Fibroblast of peridontal ligament (primary cell): ENCODE measurements at regions not wholly inside any gene's neighbourhood (a gene's known extent, or its start where the extent isn't known, plus 50 kb on each side); places are given as distances from the start of the nearest gene placed in this dataset.

ENCODE experiments used
- DNase-seq: peaks from one replicate; pipeline ENCODE4 v3.0.0-alpha.2; 2010; ENCODE audit errors: extremely low read depth

DNA sequence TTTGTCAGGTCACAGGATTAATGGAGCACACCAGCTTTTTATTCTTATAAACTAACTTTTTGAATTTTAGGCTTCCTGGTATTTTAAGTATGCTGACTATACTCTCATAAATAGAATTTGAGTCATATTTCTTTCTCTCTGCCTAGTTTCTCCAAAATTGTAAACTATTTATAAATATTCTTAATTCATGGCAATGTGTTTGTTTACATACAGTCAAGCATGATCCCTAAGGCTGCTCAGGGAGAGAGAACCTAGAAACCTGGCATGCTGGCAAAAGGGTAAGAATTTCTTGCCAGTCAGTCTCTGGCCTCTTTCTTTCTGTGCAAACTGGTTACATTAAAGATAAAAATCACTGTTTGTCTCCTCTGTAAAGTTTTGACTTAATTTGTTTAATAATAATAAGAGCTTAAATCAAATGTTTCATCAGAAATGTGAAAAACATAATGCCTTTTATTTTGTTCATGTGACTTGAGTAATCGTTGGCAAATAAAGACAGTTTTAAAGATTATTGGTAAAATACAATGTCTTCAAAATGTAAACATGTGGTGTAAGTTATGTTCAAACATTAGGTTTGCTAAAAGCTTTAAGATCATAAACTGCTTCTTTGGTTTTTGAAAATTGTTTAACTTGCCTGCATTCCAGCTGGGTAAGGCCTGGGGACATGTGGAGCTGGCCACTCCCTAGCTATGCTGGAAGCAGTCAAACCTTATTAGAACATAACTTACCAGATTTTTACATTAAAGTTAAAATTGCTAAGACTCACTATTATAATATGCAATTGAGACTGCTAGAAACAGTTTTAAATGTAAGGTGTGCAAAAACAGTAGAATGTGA, 1401.7 kb downstream of the NCAM2 start:
- no peak for DNase-seq

DNA sequence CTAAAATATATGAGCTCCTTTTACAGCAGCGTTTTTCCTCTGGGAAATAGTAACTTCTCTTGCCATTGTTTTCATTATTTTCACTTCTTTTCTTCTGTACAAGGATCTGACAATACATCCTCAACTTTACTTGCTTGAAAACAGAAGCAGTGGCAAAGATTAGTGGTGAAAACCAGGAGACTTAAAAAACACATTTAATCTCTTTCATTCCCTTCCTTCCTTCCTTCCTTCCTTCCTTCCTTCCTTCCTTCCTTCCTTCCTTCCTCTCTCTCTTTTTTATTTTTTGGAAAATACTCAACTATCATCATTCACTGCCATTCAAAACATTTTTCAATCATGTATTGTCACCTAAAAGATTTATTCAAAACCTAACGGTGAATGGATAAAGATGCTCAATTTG, 1411.4 kb downstream of the NCAM2 start:
- no peak for DNase-seq

- DNase-seq: no peak
Observed at GRCh38 chr21:22416555-22416954, 1418.3 kb downstream of the NCAM2 start.

DNA sequence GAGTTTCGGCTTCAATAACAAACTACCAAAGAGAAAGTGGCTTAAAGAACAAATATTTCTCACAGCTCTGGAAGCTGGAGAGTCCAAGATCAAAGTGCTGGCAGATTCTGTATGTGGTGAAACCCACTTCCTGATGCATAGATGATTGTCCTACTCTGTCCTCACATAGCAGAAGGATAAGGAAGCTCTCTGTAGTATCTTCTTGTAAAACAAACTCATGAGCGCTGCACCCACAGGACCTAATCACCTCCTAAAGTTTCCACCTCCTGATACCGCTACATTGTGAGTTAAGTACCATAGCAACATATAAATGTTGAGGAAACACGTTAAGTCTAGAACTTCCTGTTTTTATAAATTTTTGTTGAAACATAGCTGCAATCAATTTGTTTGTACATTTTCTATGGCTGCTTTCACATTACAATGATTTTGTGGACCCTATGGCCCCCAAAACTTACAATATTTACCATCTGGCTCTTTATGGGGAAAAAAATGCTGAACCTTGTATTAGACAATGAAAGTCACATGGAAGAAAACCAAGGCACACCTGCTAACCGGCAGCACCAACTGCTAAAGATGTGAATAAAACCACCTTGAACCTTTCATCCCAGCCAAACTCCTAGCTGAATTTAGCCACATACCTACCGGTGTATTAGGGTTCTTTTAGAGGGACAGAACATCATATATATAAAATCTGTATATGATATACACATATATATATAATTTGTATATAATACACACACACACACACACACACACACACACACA, 1423.4 kb downstream of the NCAM2 start:
- DNase-seq: no peak

DNA sequence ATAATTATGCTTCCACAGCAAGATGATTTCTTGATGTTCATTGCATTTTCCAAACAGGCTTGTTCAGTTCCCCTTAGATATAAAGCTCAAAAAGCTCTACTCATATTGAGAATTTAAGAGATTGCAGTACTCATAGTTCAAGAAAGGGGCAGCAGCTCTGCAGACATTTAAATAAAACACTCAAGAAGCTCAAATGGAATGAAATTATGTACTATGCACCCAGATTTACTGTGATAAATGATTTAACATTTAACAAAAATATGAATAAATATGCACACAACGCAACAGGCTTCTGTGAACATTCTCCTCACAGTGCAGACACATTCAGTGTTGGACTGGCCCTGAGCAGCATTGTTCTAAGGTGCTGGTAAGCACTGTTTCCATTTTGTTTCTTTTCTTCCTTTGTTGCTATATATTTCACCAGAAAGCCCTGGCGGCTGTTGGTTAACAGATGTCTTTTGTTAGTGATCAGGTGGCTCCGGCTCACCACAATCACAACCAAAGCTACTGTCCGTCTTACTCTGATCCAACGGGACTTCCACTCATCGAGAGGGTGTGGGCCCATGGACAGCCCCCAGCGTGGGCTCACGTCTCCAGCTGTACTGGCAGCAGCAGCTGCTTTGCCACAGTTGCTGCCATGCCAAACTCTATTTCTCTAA, 1440.3 kb downstream of the NCAM2 start:
- no peak for DNase-seq

DNA sequence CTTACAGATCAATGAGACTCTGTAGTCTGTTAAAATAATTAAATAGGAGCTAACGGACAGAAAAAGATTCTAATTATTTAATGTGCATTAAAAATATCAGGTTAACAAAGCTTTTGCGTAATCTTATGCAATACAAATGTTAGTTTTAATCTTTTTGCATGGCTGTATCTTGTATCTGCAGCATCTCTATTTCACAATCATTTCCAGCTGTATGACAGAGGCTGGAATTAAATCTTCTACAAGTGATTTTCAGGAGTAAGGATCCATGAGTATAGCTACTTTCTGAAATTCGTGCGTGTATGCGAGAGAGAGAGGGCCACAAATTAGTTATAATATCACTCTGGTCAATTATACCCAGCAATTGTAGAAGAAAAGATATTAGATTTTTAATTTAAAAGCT, 1446.8 kb downstream of the NCAM2 start:
- no peak for DNase-seq

GRCh38 chr21:22450507-22450906, 1452.3 kb downstream of the NCAM2 start:
- no peak for DNase-seq

- no peak for DNase-seq
Observed at GRCh38 chr21:22456241-22456640, 1458.0 kb downstream of the NCAM2 start.

GRCh38 chr21:22468893-22469292, 1470.7 kb downstream of the NCAM2 start:
- no peak for DNase-seq

DNA sequence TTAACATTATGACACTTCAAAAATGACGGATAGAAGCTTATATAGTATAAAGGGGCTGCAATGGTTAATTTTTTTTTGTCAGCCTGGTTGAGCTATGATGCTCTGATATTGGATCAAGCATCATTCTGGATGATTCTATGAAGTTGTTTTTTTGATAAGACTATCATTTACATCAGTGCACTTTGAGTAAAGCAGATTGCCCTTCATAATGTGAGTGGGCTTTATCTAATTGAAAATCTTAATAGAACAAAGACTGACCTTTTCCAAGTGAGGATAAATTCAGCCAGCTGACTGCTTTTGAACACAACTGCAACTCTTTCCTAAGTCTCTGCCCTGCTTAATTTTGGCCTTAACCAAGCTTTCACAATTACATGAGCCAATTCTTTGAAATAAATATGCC, 1476.2 kb downstream of the NCAM2 start:
- DNase-seq: no peak

- DNase-seq: no peak
Observed at GRCh38 chr21:22476214-22476613, 1478.0 kb downstream of the NCAM2 start.

GRCh38 chr21:22476726-22477646, 1478.8 kb downstream of the NCAM2 start:
- no peak for DNase-seq

DNA sequence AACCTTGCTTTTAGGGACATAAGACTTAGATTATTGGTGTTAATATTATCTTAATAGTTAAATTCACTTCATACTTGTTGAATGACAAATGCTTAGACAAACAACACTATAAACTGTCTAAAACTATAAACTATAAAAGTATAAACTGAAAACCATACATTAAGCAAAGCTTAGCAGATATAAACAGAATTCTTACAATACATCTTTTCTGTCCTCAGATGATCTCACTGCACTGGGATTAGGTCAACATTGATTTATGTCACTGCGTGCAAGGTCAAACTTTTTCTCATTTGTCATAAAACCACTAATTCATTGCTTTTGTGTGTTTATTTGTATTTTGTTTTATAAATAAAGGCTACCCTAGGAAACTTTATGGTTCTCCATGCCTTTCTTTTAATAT, 1491.8 kb downstream of the NCAM2 start:
- DNase-seq: no peak

DNA sequence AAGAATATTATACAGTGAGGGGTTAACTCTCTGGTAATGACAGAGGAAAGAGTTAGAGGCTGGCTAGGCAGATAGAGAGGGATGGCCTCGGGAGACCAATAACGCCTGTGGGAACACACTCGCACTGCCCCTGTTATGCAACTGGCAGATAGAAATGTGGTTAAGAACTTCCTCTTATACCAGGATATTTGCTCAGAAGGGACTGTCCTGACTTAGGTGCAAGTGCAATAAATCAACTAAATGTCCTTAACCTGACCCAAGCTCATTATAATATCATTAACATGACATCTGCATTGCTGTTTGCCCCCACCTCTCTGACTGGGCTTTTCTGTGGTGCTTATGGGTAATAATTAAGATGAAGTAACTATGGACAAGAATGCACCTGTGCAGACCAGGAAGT, 1518.0 kb downstream of the NCAM2 start:
- no peak for DNase-seq

DNA sequence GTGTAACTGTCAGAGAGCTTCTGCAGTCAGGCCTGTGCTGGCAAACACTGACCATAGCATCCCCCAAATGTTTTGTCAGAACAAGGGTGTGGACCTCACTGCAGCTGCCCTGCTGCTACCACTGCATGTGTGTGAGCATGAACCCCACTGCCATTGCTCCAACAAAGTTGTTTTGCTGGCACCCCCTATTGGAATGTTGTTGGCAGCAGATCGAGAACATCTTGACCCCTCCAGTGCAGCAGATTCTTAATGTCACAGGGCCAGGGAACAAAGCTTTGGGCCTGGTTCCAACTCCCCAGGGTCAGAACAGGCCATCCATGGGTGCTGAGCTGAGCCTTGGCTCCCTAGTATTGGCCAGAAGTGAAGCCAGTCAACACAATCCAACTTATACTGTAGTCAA, 1537.4 kb downstream of the NCAM2 start:
- DNase-seq: no peak

DNA sequence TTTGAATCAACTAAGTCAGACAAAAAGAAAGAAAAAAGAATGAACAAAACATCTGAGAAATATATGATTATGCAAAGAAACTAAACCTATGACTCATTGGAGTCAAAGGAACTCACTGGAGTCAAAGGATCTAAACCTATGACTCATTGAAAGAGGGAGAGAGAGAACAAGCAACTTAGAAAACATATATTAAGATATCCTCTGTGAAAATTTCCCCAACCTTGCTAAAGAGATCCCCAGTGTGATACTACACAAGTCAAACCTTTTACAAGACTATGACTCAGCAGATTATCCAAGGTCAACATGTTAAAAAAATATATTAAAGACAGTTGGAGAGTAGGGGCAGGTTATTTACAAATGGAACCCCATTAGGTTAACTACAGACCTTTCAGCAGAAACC, 1538.3 kb downstream of the NCAM2 start:
- no peak for DNase-seq

DNA sequence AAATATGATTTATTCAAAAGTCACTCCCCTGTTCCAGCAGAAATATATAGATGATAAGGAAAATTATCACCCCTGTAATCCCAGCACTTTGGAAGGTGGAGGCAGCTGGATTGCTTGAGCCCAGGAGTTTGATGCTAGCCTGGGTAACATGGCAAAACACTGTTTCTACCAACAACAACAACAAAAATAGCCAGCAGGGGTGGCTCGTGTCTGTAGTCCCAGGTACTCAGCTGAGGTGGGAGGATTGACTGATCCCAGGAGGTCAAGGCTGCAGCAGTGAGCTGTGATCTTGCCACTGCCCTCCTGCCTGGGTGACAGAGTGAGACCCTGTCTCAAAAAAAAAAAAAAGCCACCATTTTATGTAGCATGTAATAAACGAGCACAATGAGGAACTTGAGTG, 1546.5 kb downstream of the NCAM2 start:
- no peak for DNase-seq

GRCh38 chr21:22552390-22552789, 1554.2 kb downstream of the NCAM2 start:
- no peak for DNase-seq

DNA sequence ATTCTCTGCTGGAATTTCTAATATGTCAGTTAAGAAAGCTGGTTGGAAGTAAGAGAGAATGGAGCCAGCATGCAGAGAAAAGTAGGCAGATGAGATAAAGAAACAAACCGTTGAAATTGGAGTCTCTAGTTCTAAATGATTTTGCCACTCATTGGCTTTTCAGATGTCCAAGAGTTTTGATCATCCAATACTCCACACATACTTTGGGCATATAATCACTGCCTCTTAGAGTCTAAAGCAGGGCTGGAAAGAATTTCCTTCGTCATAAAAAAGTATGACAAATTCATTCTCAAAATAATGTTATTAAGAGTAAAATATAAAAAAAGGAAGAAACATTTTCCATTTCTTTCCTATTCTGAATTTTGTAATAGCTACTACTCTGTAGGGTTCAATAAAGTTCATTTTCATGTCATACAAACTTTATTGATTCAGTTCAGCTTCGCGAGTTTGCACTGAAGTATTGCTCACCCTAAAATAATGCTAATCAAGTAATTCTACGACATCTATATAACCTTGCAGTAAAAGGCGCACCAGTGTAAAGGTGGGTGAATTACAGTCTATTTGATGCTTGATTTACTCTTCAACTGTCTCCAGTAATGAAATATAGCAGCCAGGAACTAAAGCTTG, 1556.6 kb downstream of the NCAM2 start:
- no peak for DNase-seq

- no peak for DNase-seq
Observed at GRCh38 chr21:22556829-22557228, 1558.6 kb downstream of the NCAM2 start.

- DNase-seq: no peak
Observed at GRCh38 chr21:22561946-22562345, 1563.7 kb downstream of the NCAM2 start.
